KMS-11 (cell line): ENCODE measurements at regions not wholly inside any gene's neighbourhood (a gene's known extent, or its start where the extent isn't known, plus 50 kb on each side); places are given as distances from the start of the nearest gene placed in this dataset.

ENCODE experiments used
- H2AFZ ChIP-seq: fragments of 200-600 bp; sonication (generic); 2 replicates; pipeline ENCODE4 v1.6.1; 2016; ENCODE audit warnings: antibody characterized with exemption, mixed run types, low read depth
- H3K27ac ChIP-seq: fragments of 200-600 bp; sonication (generic); 2 replicates; pipeline ENCODE4 v1.6.1; 2016; ENCODE audit warnings: mild to moderate bottlenecking, mixed run types
- H3K27me3 ChIP-seq: fragments of 200-600 bp; sonication (generic); 2 replicates; pipeline ENCODE4 v1.6.1; 2017; ENCODE audit warnings: mild to moderate bottlenecking, low read depth, mixed run types, moderate library complexity; ENCODE audit not compliant: insufficient read depth
- H3K36me3 ChIP-seq: fragments of 200-600 bp; sonication (generic); 2 replicates; pipeline ENCODE4 v1.6.1; 2017; ENCODE audit warnings: mild to moderate bottlenecking, mixed run types; ENCODE audit not compliant: insufficient read depth
- H3K4me1 ChIP-seq: fragments of 200-600 bp; sonication (generic); 2 replicates; pipeline ENCODE4 v1.6.1; 2016; ENCODE audit warnings: mild to moderate bottlenecking, low read depth, mixed run types; ENCODE audit not compliant: poor library complexity, severe bottlenecking
- H3K4me2 ChIP-seq: fragments of 200-600 bp; sonication (generic); 2 replicates; pipeline ENCODE4 v1.7.0; 2016; ENCODE audit warnings: mild to moderate bottlenecking, mixed run types
- H3K4me3 ChIP-seq: fragments of 200-600 bp; sonication (generic); IDR thresholded peaks from 2 replicates; pipeline ENCODE4 v1.6.1; 2017; ENCODE audit warnings: low read depth, low read length, mixed read lengths; ENCODE audit not compliant: insufficient read depth
- H3K79me2 ChIP-seq: fragments of 200-600 bp; sonication (generic); 2 replicates; pipeline ENCODE4 v1.6.1; 2016; ENCODE audit warnings: low read depth, mixed run types; ENCODE audit not compliant: insufficient read depth
- H3K9ac ChIP-seq: fragments of 200-600 bp; sonication (generic); 2 replicates; pipeline ENCODE4 v1.6.1; 2016; ENCODE audit warnings: mild to moderate bottlenecking, mixed run types
- H4K20me1 ChIP-seq: fragments of 200-600 bp; sonication (generic); 2 replicates; pipeline ENCODE4 v1.6.1; 2016; ENCODE audit warnings: mild to moderate bottlenecking, mixed run types; ENCODE audit not compliant: insufficient read depth
- CTCF ChIP-seq: fragments of 200-600 bp; sonication (generic); conservative IDR thresholded peaks from 2 replicates; pipeline ENCODE4 v1.6.1; 2017; ENCODE audit warnings: low read depth, mild to moderate bottlenecking, antibody characterized with exemption, low read length, moderate library complexity, mixed read lengths

- Histone ChIP-seq H2AFZ (no peak overlapping the region), H3K36me3 (no peaks in the 10 kb centered on the region)
- no peak for TF ChIP-seq CTCF
These were observed 266.0 kb downstream of the MYCN start for GRCh38 chr2:16206191-16206944.

GRCh38 chr2:16205631-16206030, 265.3 kb downstream of the MYCN start:
- TF ChIP-seq CTCF, result no peak
- Histone ChIP-seq H3K4me3 (no peak overlapping the region), H2AFZ (no peak overlapping the region), H3K36me3 (no peaks in the 10 kb centered on the region), H4K20me1 (no peaks in the 10 kb centered on the region), H3K27me3 (no peaks in the 10 kb centered on the region), H3K9ac (no peak overlapping the region), H3K4me1 (no peaks in the 10 kb centered on the region), H3K4me2 (no peak overlapping the region), H3K79me2 (no peaks in the 10 kb centered on the region), H3K27ac (no peak overlapping the region)

More at GRCh38 chr2:16206191-16206944, 266.0 kb downstream of the MYCN start:
- H4K20me1 ChIP-seq, result no peaks in the 10 kb centered on the region
- H3K27me3 ChIP-seq, result no peaks in the 10 kb centered on the region
- no peak overlapping the region for H3K27ac ChIP-seq
- no peak overlapping the region for H3K4me2 ChIP-seq
- H3K4me3 ChIP-seq, result no peak overlapping the region
- H3K4me1 ChIP-seq, result no peaks in the 10 kb centered on the region
- no peak overlapping the region for H3K9ac ChIP-seq
- no peaks in the 10 kb centered on the region for H3K79me2 ChIP-seq

- Histone ChIP-seq H3K79me2 (no peaks in the 10 kb centered on the region), H3K4me2 (no peak overlapping the region), H3K27me3 (no peaks in the 10 kb centered on the region), H3K4me1 (no peaks in the 10 kb centered on the region), H3K36me3 (no peaks in the 10 kb centered on the region), H4K20me1 (no peaks in the 10 kb centered on the region), H2AFZ (no peak overlapping the region), H3K9ac (no peak overlapping the region), H3K27ac (no peak overlapping the region), H3K4me3 (no peak overlapping the region)
- no peak for TF ChIP-seq CTCF
These were observed 264.7 kb downstream of the MYCN start for GRCh38 chr2:16204886-16205620.

GRCh38 chr2:16204251-16204650, 263.9 kb downstream of the MYCN start:
- Histone ChIP-seq H3K79me2 (no peaks in the 10 kb centered on the region), H3K27ac (no peak overlapping the region), H4K20me1 (no peaks in the 10 kb centered on the region), H3K27me3 (no peaks in the 10 kb centered on the region), H3K36me3 (no peaks in the 10 kb centered on the region), H3K4me3 (no peak overlapping the region), H3K4me2 (no peak overlapping the region), H3K9ac (no peak overlapping the region), H2AFZ (no peak overlapping the region), H3K4me1 (no peaks in the 10 kb centered on the region)
- no peak for TF ChIP-seq CTCF
